ENCODE measurements at regions not wholly inside any gene's neighbourhood (a gene's known extent, or its start where the extent isn't known, plus 50 kb on each side); places are given as distances from the start of the nearest gene placed in this dataset.
"Not testable (repeated sequence)": the region's sequence is repeated elsewhere in the genome, so short reads cannot be mapped to it uniquely, and the experiment has no call there.

- Histone ChIP-seq H3K9me3 (ENCODE audit: control insufficient read depth, low read length) (no peaks in the 10 kb centered on the region), H3K4me1 (ENCODE audit: control insufficient read depth, insufficient read depth, low read length) (no peaks in the 10 kb centered on the region), H3K27ac (ENCODE audit: insufficient read depth, low read depth, low read length, poor library complexity, severe bottlenecking) (no peak overlapping the region), H3K27me3 (ENCODE audit: control insufficient read depth, insufficient read depth, low read length, poor library complexity, severe bottlenecking) (no peaks in the 10 kb centered on the region), H3K4me3 (ENCODE audit: insufficient read depth, low read depth, low read length) (no peak overlapping the region), H3K36me3 (ENCODE audit: control insufficient read depth, insufficient read depth, low read length) (no peaks in the 10 kb centered on the region)
- WGBS, 2 experiments, result no CpG with 5 or more reads among the region's 1 CpG
Observed at GRCh38 chr18:52236131-52236530, 103.9 kb upstream of the DCC start.

- no peak overlapping the region for H3K27ac ChIP-seq (ENCODE audit: insufficient read depth, low read depth, low read length, poor library complexity, severe bottlenecking)
- no peaks in the 10 kb centered on the region for H3K36me3 ChIP-seq (ENCODE audit: control insufficient read depth, insufficient read depth, low read length)
Observed at GRCh38 chr18:52237551-52237950, 102.4 kb upstream of the DCC start.

GRCh38 chr18:52242711-52243110 is 97.3 kb upstream of the DCC start:
- Histone ChIP-seq H3K27me3 (ENCODE audit: control insufficient read depth, insufficient read depth, low read length, poor library complexity, severe bottlenecking) (no peaks in the 10 kb centered on the region), H3K27ac (ENCODE audit: insufficient read depth, low read depth, low read length, poor library complexity, severe bottlenecking) (no peak overlapping the region), H3K36me3 (ENCODE audit: control insufficient read depth, insufficient read depth, low read length) (no peaks in the 10 kb centered on the region), H3K4me3 (ENCODE audit: insufficient read depth, low read depth, low read length) (no peak overlapping the region), H3K4me1 (ENCODE audit: control insufficient read depth, insufficient read depth, low read length) (no peaks in the 10 kb centered on the region), H3K9me3 (ENCODE audit: control insufficient read depth, low read length) (no peaks in the 10 kb centered on the region)
- WGBS, 2 experiments, result 93 to 100% methylated on average over 2 of the region's 2 CpGs

More at GRCh38 chr18:52237551-52237950, 102.4 kb upstream of the DCC start:
- H3K4me3 ChIP-seq (ENCODE audit: insufficient read depth, low read depth, low read length), result no peak overlapping the region
- H3K9me3 ChIP-seq (ENCODE audit: control insufficient read depth, low read length), result no peaks in the 10 kb centered on the region
- H3K27me3 ChIP-seq (ENCODE audit: control insufficient read depth, insufficient read depth, low read length, poor library complexity, severe bottlenecking), result no peaks in the 10 kb centered on the region
- no peaks in the 10 kb centered on the region for H3K4me1 ChIP-seq (ENCODE audit: control insufficient read depth, insufficient read depth, low read length)
- WGBS, 2 experiments, result 93 to 95% methylated on average over 2 of the region's 2 CpGs

- Histone ChIP-seq H3K36me3 (ENCODE audit: control insufficient read depth, insufficient read depth, low read length) (no peaks in the 10 kb centered on the region), H3K9me3 (ENCODE audit: control insufficient read depth, low read length) (no peaks in the 10 kb centered on the region), H3K4me1 (ENCODE audit: control insufficient read depth, insufficient read depth, low read length) (no peaks in the 10 kb centered on the region), H3K27ac (ENCODE audit: insufficient read depth, low read depth, low read length, poor library complexity, severe bottlenecking) (no peak overlapping the region), H3K4me3 (ENCODE audit: insufficient read depth, low read depth, low read length) (no peak overlapping the region), H3K27me3 (ENCODE audit: control insufficient read depth, insufficient read depth, low read length, poor library complexity, severe bottlenecking) (no peaks in the 10 kb centered on the region)
- 100% methylated on average over 1 to 2 of the region's 2 CpGs for WGBS, 2 experiments
Observed at GRCh38 chr18:52244658-52245057, 95.3 kb upstream of the DCC start.

GRCh38 chr18:52254367-52254766 is 85.6 kb upstream of the DCC start:
- H3K27me3 ChIP-seq (ENCODE audit: control insufficient read depth, insufficient read depth, low read length, poor library complexity, severe bottlenecking), result no peaks in the 10 kb centered on the region
- H3K36me3 ChIP-seq (ENCODE audit: control insufficient read depth, insufficient read depth, low read length), result no peaks in the 10 kb centered on the region
- H3K27ac ChIP-seq (ENCODE audit: insufficient read depth, low read depth, low read length, poor library complexity, severe bottlenecking), result no peak overlapping the region
- WGBS, 2 experiments, result 94 to 100% methylated on average over 2 to 3 of the region's 3 CpGs
- H3K4me3 ChIP-seq (ENCODE audit: insufficient read depth, low read depth, low read length), result no peak overlapping the region
- H3K9me3 ChIP-seq (ENCODE audit: control insufficient read depth, low read length), result no peaks in the 10 kb centered on the region
- peaks cover 5% of the 10 kb centered on the region for H3K4me1 ChIP-seq (ENCODE audit: control insufficient read depth, insufficient read depth, low read length)

GRCh38 chr18:52257417-52257816 is 82.6 kb upstream of the DCC start:
- H3K27me3 ChIP-seq (ENCODE audit: control insufficient read depth, insufficient read depth, low read length, poor library complexity, severe bottlenecking); H3K36me3 ChIP-seq (ENCODE audit: control insufficient read depth, insufficient read depth, low read length); H3K4me1 ChIP-seq (ENCODE audit: control insufficient read depth, insufficient read depth, low read length); H3K9me3 ChIP-seq (ENCODE audit: control insufficient read depth, low read length); H3K4me3 ChIP-seq (ENCODE audit: insufficient read depth, low read depth, low read length); H3K27ac ChIP-seq (ENCODE audit: insufficient read depth, low read depth, low read length, poor library complexity, severe bottlenecking): not testable (repeated sequence)
- 84 to 90% methylated on average over 3 of the region's 3 CpGs for WGBS, 2 experiments

- Histone ChIP-seq H3K27ac (ENCODE audit: insufficient read depth, low read depth, low read length, poor library complexity, severe bottlenecking) (no peak overlapping the region), H3K4me1 (ENCODE audit: control insufficient read depth, insufficient read depth, low read length) (no peaks in the 10 kb centered on the region), H3K9me3 (ENCODE audit: control insufficient read depth, low read length) (no peaks in the 10 kb centered on the region), H3K36me3 (ENCODE audit: control insufficient read depth, insufficient read depth, low read length) (no peaks in the 10 kb centered on the region), H3K27me3 (ENCODE audit: control insufficient read depth, insufficient read depth, low read length, poor library complexity, severe bottlenecking) (no peaks in the 10 kb centered on the region), H3K4me3 (ENCODE audit: insufficient read depth, low read depth, low read length) (no peak overlapping the region)
Observed at GRCh38 chr18:52275817-52276216, 64.2 kb upstream of the DCC start.

- no CpG with 5 or more reads among the region's 2 CpGs for WGBS, 2 experiments
- H3K27ac ChIP-seq (ENCODE audit: insufficient read depth, low read depth, low read length, poor library complexity, severe bottlenecking), result no peak overlapping the region
- no peaks in the 10 kb centered on the region for H3K27me3 ChIP-seq (ENCODE audit: control insufficient read depth, insufficient read depth, low read length, poor library complexity, severe bottlenecking)
- H3K36me3 ChIP-seq (ENCODE audit: control insufficient read depth, insufficient read depth, low read length), result no peaks in the 10 kb centered on the region
- H3K9me3 ChIP-seq (ENCODE audit: control insufficient read depth, low read length), result no peaks in the 10 kb centered on the region
- no peaks in the 10 kb centered on the region for H3K4me1 ChIP-seq (ENCODE audit: control insufficient read depth, insufficient read depth, low read length)
- no peak overlapping the region for H3K4me3 ChIP-seq (ENCODE audit: insufficient read depth, low read depth, low read length)
Observed at GRCh38 chr18:52277785-52278184, 62.2 kb upstream of the DCC start.

GRCh38 chr18:52278191-52278590 is 61.8 kb upstream of the DCC start:
- H3K4me3 ChIP-seq (ENCODE audit: insufficient read depth, low read depth, low read length), result no peak overlapping the region
- no peaks in the 10 kb centered on the region for H3K27me3 ChIP-seq (ENCODE audit: control insufficient read depth, insufficient read depth, low read length, poor library complexity, severe bottlenecking)
- WGBS, 2 experiments, result 67 to 88% methylated on average over 1 to 2 of the region's 2 CpGs
- no peaks in the 10 kb centered on the region for H3K9me3 ChIP-seq (ENCODE audit: control insufficient read depth, low read length)
- no peak overlapping the region for H3K27ac ChIP-seq (ENCODE audit: insufficient read depth, low read depth, low read length, poor library complexity, severe bottlenecking)
- H3K36me3 ChIP-seq (ENCODE audit: control insufficient read depth, insufficient read depth, low read length), result no peaks in the 10 kb centered on the region
- H3K4me1 ChIP-seq (ENCODE audit: control insufficient read depth, insufficient read depth, low read length), result no peaks in the 10 kb centered on the region

- WGBS, 2 experiments, result 90 to 100% methylated on average over 2 of the region's 2 CpGs
Observed at GRCh38 chr18:52280702-52281101, 59.3 kb upstream of the DCC start.

GRCh38 chr18:52283927-52284326 is 56.1 kb upstream of the DCC start:
- Histone ChIP-seq H3K4me1 (ENCODE audit: control insufficient read depth, insufficient read depth, low read length) (no peaks in the 10 kb centered on the region), H3K4me3 (ENCODE audit: insufficient read depth, low read depth, low read length) (no peak overlapping the region), H3K27ac (ENCODE audit: insufficient read depth, low read depth, low read length, poor library complexity, severe bottlenecking) (no peak overlapping the region), H3K27me3 (ENCODE audit: control insufficient read depth, insufficient read depth, low read length, poor library complexity, severe bottlenecking) (no peaks in the 10 kb centered on the region), H3K9me3 (ENCODE audit: control insufficient read depth, low read length) (no peaks in the 10 kb centered on the region), H3K36me3 (ENCODE audit: control insufficient read depth, insufficient read depth, low read length) (no peaks in the 10 kb centered on the region)
- 97 to 100% methylated on average over 1 of the region's 1 CpG for WGBS, 2 experiments

More at GRCh38 chr18:52280702-52281101, 59.3 kb upstream of the DCC start:
- Histone ChIP-seq H3K9me3 (ENCODE audit: control insufficient read depth, low read length) (no peaks in the 10 kb centered on the region), H3K4me1 (ENCODE audit: control insufficient read depth, insufficient read depth, low read length) (no peaks in the 10 kb centered on the region), H3K36me3 (ENCODE audit: control insufficient read depth, insufficient read depth, low read length) (no peaks in the 10 kb centered on the region), H3K4me3 (ENCODE audit: insufficient read depth, low read depth, low read length) (no peak overlapping the region), H3K27me3 (ENCODE audit: control insufficient read depth, insufficient read depth, low read length, poor library complexity, severe bottlenecking) (no peaks in the 10 kb centered on the region), H3K27ac (ENCODE audit: insufficient read depth, low read depth, low read length, poor library complexity, severe bottlenecking) (no peak overlapping the region)

Data from ectodermal cell (in vitro differentiated cells).